ENCODE measurements at regions not wholly inside any gene's neighbourhood (a gene's known extent, or its start where the extent isn't known, plus 50 kb on each side); places are given as distances from the start of the nearest gene placed in this dataset.

GRCh38 chr1:105652109-105652508 is 1404.4 kb upstream of the PRMT6 start:
- in situ Hi-C loops (cut with MboI; ENCODE audit: low pct_unique_long_range_greater_than_20kb, low sequenced_read_pairs, unreplicated experiment): no loop called here
- no peak for TF ChIP-seq CTCF (IDR thresholded peaks at IDR 0.05; ENCODE audit: extremely low read depth, insufficient read depth, missing control alignments)
- DNase-seq (ENCODE audit: low spot score): no peak

- TF ChIP-seq CTCF (IDR thresholded peaks at IDR 0.05; ENCODE audit: extremely low read depth, insufficient read depth, missing control alignments): no peak
- in situ Hi-C loops (cut with MboI; ENCODE audit: low pct_unique_long_range_greater_than_20kb, low sequenced_read_pairs, unreplicated experiment): no loop called here
- DNase-seq (ENCODE audit: low spot score): no peak
These were observed 1401.4 kb upstream of the PRMT6 start for GRCh38 chr1:105655032-105655431.

- no peak for DNase-seq (ENCODE audit: low spot score)
- TF ChIP-seq CTCF (IDR thresholded peaks at IDR 0.05; ENCODE audit: extremely low read depth, insufficient read depth, missing control alignments): no peak
- in situ Hi-C loops (cut with MboI; ENCODE audit: low pct_unique_long_range_greater_than_20kb, low sequenced_read_pairs, unreplicated experiment): no loop called here
These were observed 1392.0 kb upstream of the PRMT6 start for GRCh38 chr1:105664495-105664894.

DNA sequence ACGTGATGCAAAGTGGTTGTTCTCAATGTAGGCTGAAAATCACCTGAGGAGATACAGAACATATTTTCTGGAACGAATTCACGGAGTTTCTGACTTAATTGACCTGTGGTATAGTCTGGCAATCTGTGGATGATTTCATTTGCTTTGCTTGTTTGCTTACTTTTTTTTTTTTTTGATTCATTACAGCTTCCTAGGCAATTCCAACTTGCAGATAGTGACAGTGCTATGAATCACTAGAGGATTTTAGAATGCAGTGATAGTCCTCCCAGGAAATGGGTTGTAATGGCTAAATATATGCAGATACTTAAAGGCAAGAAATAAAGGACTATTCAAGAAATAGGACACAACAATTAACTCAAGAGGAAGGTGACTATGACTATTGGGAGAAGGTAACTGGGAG is 1378.1 kb upstream of the PRMT6 start:
- TF ChIP-seq CTCF (IDR thresholded peaks at IDR 0.05; ENCODE audit: extremely low read depth, insufficient read depth, missing control alignments): no peak
- in situ Hi-C loops (cut with MboI; ENCODE audit: low pct_unique_long_range_greater_than_20kb, low sequenced_read_pairs, unreplicated experiment): no loop called here
- DNase-seq (ENCODE audit: low spot score): no peak

- no peak for DNase-seq (ENCODE audit: low spot score)
- TF ChIP-seq CTCF (IDR thresholded peaks at IDR 0.05; ENCODE audit: extremely low read depth, insufficient read depth, missing control alignments): no peak
- in situ Hi-C loops (cut with MboI; ENCODE audit: low pct_unique_long_range_greater_than_20kb, low sequenced_read_pairs, unreplicated experiment): no loop called here
These were observed 1371.8 kb upstream of the PRMT6 start for GRCh38 chr1:105684714-105685113.

GRCh38 chr1:105686026-105686425 is 1370.4 kb upstream of the PRMT6 start:
- TF ChIP-seq CTCF (IDR thresholded peaks at IDR 0.05; ENCODE audit: extremely low read depth, insufficient read depth, missing control alignments): no peak
- DNase-seq (ENCODE audit: low spot score): no peak
- in situ Hi-C loops (cut with MboI; ENCODE audit: low pct_unique_long_range_greater_than_20kb, low sequenced_read_pairs, unreplicated experiment): no loop called here

All from GM13977 (cell line).